ENCODE measurements at regions not wholly inside any gene's neighbourhood (a gene's known extent, or its start where the extent isn't known, plus 50 kb on each side); places are given as distances from the start of the nearest gene placed in this dataset.

DNA sequence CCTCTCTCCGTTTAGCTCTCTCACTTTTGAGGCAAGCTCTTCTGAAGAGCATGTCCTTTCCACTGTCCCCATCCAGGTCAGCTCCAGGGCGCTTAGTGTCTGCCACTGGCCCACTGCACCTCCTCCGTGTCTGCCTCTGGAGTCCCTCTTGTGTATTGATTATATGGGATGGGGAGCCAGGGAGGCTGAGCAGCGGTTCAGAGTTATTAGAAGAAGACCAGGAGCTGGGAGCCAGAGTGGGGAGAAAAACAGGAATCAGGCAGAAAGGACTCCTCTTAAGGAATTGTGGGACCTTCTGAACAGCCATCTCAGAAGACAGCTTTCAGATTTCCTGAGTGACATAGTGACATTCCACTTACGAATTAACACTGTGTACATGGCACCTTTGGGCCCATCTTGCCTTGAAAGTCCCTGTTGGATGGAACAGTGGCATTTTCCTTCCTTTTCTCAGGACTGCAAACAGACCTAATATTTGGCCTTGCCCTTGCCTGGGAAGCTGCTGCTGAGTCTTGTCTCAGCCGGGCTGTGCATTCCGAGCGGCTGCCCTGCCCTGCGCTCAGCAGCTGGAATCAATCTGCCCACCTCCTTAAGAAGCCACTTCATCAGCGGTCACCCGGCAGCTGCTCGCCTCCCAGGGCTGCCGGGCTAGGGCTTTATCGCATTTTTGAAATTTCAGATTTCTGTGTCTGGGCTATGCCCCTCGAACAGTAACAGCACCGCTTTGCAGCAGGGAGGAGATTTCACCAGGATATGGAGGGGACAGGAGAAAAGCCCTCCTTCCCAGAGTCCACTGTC is 81.1 kb upstream of the PRKG1 start:
- 54% methylated on average over 16 of the region's 16 CpGs for WGBS
- Histone ChIP-seq H3K4me1 (ENCODE audit: control insufficient read depth in 4 of 4, insufficient read depth in 4 of 4, low read length in 3 of 4) (peaks cover 3 to 17% (median 10%) of the 10 kb centered on the region in 4 donors), H3K9ac (ENCODE audit: low read depth in 1 of 2, low read length in 2 of 2) (no peak overlapping the region), H3K4me3 (ENCODE audit: low read depth in 1 of 3, low read length in 3 of 3) (no peak overlapping the region), H3K36me3 (ENCODE audit: control insufficient read depth in 4 of 4, insufficient read depth in 3 of 4, low read depth in 1 of 4, low read length in 3 of 4) (no peaks in the 10 kb centered on the region), H3K27me3 (ENCODE audit: control insufficient read depth in 4 of 4, insufficient read depth in 4 of 4, low read length in 3 of 4) (peaks cover 0 to 12% (median 3%) of the 10 kb centered on the region in 4 donors), H3K9me3 (ENCODE audit: control insufficient read depth in 4 of 4, low read length in 3 of 4) (no peaks in the 10 kb centered on the region), H3K27ac (ENCODE audit: low read depth in 1 of 2, low read length in 2 of 2) (peak overlapping the region; percentile 60 to 67)
- no peak for DNase-seq (ENCODE audit: low spot score)
- TF ChIP-seq EGR1 (IDR thresholded peaks at IDR 0.05; ENCODE audit: low read depth in 2 of 2) (no peak), NR2F2 (IDR thresholded peaks at IDR 0.05) (no peak), JUND (IDR thresholded peaks at IDR 0.05) (no peak), RXRA (IDR thresholded peaks at IDR 0.05) (no peak), TAF1 (conservative IDR thresholded peaks at IDR 0.05) (no peak), FOXA1 (IDR thresholded peaks at IDR 0.05) (no peak), YY1 (IDR thresholded peaks at IDR 0.05) (no peak), HNF4G (IDR thresholded peaks at IDR 0.05) (no peak), HNF4A (conservative IDR thresholded peaks at IDR 0.05) (no peak), RAD21 (IDR thresholded peaks at IDR 0.05) (no peak), SP1 (IDR thresholded peaks at IDR 0.05) (no peak)
- TF ChIP-seq, protein P1, sequence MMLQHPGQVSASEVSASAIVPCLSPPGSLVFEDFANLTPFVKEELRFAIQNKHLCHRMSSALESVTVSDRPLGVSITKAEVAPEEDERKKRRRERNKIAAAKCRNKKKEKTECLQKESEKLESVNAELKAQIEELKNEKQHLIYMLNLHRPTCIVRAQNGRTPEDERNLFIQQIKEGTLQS (IDR thresholded peaks at IDR 0.05), result no peak
- TF ChIP-seq, protein P2, sequence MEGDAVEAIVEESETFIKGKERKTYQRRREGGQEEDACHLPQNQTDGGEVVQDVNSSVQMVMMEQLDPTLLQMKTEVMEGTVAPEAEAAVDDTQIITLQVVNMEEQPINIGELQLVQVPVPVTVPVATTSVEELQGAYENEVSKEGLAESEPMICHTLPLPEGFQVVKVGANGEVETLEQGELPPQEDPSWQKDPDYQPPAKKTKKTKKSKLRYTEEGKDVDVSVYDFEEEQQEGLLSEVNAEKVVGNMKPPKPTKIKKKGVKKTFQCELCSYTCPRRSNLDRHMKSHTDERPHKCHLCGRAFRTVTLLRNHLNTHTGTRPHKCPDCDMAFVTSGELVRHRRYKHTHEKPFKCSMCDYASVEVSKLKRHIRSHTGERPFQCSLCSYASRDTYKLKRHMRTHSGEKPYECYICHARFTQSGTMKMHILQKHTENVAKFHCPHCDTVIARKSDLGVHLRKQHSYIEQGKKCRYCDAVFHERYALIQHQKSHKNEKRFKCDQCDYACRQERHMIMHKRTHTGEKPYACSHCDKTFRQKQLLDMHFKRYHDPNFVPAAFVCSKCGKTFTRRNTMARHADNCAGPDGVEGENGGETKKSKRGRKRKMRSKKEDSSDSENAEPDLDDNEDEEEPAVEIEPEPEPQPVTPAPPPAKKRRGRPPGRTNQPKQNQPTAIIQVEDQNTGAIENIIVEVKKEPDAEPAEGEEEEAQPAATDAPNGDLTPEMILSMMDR (IDR thresholded peaks at IDR 0.05; ENCODE audit: low read depth, low read length, missing input control), result no peak
- TF ChIP-seq, protein P3, sequence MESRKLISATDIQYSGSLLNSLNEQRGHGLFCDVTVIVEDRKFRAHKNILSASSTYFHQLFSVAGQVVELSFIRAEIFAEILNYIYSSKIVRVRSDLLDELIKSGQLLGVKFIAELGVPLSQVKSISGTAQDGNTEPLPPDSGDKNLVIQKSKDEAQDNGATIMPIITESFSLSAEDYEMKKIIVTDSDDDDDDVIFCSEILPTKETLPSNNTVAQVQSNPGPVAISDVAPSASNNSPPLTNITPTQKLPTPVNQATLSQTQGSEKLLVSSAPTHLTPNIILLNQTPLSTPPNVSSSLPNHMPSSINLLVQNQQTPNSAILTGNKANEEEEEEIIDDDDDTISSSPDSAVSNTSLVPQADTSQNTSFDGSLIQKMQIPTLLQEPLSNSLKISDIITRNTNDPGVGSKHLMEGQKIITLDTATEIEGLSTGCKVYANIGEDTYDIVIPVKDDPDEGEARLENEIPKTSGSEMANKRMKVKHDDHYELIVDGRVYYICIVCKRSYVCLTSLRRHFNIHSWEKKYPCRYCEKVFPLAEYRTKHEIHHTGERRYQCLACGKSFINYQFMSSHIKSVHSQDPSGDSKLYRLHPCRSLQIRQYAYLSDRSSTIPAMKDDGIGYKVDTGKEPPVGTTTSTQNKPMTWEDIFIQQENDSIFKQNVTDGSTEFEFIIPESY (IDR thresholded peaks at IDR 0.05), result no peak
- TF ChIP-seq, protein P4, sequence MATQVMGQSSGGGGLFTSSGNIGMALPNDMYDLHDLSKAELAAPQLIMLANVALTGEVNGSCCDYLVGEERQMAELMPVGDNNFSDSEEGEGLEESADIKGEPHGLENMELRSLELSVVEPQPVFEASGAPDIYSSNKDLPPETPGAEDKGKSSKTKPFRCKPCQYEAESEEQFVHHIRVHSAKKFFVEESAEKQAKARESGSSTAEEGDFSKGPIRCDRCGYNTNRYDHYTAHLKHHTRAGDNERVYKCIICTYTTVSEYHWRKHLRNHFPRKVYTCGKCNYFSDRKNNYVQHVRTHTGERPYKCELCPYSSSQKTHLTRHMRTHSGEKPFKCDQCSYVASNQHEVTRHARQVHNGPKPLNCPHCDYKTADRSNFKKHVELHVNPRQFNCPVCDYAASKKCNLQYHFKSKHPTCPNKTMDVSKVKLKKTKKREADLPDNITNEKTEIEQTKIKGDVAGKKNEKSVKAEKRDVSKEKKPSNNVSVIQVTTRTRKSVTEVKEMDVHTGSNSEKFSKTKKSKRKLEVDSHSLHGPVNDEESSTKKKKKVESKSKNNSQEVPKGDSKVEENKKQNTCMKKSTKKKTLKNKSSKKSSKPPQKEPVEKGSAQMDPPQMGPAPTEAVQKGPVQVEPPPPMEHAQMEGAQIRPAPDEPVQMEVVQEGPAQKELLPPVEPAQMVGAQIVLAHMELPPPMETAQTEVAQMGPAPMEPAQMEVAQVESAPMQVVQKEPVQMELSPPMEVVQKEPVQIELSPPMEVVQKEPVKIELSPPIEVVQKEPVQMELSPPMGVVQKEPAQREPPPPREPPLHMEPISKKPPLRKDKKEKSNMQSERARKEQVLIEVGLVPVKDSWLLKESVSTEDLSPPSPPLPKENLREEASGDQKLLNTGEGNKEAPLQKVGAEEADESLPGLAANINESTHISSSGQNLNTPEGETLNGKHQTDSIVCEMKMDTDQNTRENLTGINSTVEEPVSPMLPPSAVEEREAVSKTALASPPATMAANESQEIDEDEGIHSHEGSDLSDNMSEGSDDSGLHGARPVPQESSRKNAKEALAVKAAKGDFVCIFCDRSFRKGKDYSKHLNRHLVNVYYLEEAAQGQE (IDR thresholded peaks at IDR 0.05), result no peak

Data from liver (tissue), 8 donors.